CD4-positive, alpha-beta T cell treated with Interleukin-17A for 1 hour (primary cell): ENCODE measurements at regions not wholly inside any gene's neighbourhood (a gene's known extent, or its start where the extent isn't known, plus 50 kb on each side); places are given as distances from the start of the nearest gene placed in this dataset.
"Not testable (repeated sequence)": the region's sequence is repeated elsewhere in the genome, so short reads cannot be mapped to it uniquely, and the experiment has no call there.

ENCODE experiments used
- DNase-seq: peaks from one replicate; pipeline ENCODE4 v3.0.0-alpha.2; 2020

DNA sequence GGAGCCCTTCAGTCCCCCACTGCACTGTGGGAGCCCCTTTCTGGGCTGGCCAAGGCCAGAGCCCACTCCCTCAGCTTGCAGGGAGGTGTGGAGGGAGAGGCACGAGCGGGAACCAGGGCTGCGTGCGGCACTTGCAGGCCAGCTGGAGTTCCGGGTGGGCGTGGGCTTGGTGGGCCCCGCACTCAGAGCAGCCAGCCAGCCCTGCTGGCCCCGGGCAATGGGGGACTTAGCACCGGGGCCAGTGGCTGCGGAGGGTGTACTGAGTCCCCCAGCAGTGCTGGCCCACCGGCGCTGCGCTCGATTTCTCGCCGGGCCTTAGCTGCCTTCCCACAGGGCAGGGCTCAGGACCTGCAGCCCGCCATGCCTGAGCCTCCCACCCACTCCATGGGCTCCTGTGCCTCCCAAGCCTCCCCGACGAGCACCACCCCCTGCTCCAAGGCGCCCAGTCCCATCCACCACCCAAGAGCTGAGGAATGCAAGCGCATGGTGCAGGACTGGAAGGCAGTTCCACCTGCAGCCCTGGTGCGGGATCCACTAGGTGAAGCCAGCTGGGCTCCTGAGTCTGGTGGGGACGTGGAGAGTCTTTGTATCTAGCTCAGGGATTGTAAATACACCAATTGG lies 776.2 kb downstream of the KCTD8 start:
- DNase-seq: not testable (repeated sequence)

DNA sequence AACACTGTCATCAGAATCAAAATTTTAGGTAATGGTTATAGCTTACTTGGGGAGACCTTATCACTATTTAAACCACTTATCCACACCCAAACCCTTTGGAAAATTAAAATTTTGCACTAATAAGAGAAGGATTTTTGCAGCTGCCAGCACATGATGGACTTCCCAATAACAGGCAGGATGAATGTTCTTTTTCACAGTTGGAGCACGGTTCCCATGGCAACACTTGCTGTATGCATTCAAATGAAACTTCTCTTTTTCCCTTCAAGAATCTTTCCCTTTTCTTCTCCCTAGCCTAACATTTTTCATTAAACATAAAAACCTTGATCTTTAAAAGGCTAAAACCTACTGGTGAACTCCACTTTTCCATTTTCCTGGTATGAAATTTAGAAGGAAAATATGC lies 768.2 kb downstream of the KCTD8 start:
- no peak for DNase-seq

DNA sequence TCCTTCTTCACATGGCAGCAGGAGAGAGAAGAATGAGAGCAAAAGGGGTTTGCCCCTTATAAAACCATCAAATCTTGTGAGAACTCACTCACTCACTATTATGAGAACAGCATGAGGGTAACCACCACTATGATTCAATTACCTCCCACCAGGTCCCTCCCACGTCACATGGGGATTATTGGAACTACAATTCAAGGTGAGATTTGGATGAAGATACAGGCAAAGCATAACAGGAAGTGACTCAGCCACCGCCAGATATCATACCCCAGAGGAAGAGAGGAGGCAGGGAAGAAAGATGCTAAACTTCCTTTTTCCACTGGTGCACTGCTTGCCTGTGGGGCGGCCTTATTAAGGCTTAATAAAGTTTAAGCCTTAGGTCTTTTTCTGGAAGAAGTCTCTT lies 766.1 kb downstream of the KCTD8 start:
- DNase-seq: no peak

DNA sequence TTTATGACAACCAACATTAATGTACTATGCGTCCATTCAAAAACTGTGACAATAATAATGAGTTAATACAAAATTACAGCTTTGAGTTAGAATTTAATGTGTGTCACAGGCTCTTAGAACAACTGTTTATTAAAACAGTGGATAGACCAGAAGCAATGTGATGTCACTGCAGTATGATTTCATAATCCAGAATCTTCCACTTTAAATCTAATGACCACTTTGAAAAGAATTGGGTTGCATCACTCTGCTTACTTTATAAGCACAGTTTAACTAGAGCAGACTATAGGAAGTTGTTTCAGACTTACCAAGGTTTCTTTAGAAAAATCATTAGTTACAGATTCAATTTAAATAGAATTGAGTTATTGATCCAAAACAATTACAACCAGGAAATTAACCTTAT lies 758.5 kb downstream of the KCTD8 start:
- no peak for DNase-seq

DNA sequence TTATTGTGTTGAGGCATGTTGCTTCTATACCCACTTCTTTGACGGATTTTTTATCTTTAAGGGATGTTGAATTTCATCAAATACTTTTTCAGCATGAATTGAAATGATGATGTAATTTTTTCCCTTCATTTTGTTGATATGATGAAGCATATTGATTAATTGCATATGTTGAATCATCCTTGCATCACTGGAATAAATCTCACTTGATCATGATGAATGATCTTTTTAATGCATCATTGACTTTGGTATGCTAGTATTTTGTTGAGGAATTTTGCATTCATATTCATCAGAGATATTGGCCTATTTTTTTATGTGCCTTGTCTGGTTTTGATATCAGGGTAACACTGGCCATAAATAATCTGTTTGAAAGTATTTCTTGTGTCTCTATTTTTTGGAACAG lies 754.7 kb downstream of the KCTD8 start:
- no peak for DNase-seq

DNA sequence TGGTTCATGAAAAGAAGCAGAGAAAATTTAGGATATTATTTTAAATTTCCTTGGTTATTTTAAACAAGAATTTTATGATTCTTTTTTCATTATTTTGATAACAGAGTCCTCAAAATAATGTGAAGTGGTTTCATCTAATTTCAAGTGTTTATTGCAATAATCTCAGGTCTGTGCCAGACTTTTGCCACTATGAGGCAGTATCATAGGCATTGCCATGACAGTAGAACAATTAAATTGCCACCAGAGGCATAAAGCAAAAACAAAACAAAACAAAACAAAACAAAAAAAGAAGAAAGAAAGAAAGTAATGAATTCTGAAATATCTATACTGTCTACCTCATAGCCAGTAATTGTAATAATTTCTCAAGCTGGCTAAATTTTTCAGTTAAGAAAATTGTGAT lies 739.2 kb downstream of the KCTD8 start:
- no peak for DNase-seq

DNA sequence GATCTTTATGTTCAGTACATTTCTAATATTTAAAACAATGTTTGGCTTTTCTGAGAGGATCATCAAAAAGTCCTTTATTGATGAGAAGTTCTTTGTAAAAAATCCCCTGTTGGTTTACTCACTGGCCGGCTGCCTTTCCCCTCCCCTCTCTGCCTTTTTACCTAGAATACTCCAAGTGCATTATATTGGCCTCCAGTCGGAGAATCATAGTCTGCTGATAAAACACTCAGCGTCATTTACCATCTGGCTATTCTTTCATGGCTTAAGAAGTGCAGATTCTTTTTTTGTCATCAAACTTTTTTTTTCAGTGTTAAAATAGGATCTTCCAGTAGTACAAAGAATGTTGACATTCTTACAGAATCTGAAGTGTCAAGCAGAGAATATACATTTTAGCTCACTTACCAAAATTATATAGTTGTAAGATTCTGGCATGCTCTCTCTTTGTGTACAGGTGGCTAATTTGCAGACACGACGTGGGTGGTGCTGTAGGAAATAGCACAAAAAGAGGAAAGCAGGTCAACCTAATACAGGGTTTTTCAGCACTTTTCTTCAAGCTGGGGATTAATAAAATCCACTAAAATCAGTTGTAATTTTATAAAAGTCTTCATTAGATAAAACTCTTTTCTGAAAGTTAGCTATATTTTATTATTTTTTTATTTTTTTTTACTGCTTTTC lies 731.8 kb downstream of the KCTD8 start:
- DNase-seq: no peak

DNA sequence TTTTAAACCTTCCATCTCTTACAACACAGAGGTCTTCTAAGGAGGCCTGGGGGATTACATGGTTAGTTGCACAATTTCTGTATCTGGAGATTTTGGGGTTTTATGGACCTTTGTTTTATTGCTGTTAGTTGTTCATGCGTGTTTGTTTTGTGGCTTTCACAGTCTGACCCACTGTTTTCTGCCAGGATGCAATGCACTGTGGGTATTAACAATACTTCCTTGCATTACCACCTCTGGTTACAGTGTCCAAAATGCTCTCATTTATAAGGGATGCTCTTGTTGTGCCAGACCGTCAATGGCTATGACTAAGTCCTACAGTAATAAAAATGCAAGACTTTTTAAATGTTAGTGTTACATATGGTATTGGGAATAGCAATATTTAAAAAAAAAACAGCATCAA lies 730.2 kb downstream of the KCTD8 start:
- no peak for DNase-seq

DNA sequence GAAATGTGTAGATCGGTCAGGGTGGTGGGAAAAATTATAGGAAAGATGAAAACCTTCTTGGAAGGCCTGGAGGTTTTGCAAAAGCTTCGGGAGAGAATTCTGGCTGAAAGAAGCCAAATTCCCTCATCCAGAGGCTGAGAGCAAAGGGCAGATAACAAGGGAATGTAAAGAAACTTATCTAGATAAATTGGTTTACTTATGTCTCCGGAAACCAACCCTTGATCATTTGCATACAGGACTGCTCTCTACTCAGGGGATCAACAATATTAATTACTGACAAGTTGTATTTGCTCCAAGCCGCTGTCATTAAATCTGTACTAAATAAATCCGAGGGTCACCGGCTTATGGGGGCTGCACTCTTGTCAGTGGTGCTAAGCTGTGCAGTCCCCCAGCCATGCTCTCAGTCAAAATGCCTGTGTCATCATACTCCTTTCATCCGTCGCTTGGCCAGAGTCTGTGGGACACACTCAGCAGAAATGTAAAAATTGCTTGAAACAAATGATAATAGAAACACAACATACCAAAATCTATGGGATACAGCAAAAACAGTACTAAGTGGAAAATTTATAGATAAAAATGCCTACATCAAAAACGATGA lies 715.7 kb downstream of the KCTD8 start:
- DNase-seq: no peak

DNA sequence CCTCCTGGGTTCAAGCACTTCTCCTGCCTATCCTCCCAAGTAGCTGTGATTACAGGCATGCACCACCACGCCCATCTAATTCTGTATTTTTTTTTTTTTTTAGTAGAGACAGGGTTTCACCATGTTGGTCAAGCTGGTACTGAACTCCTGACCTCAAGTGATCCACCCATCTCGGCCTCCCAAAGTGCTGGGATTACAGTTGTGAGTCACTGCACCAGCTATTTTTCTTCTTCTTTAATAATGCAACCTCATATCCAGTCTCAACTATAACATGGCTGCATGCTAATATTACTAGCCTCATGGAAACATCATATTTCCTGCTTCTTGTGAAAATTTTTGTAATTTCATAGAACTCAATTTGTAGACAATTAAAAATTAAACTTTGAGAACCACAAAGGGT lies 706.5 kb downstream of the KCTD8 start:
- no peak for DNase-seq

DNA sequence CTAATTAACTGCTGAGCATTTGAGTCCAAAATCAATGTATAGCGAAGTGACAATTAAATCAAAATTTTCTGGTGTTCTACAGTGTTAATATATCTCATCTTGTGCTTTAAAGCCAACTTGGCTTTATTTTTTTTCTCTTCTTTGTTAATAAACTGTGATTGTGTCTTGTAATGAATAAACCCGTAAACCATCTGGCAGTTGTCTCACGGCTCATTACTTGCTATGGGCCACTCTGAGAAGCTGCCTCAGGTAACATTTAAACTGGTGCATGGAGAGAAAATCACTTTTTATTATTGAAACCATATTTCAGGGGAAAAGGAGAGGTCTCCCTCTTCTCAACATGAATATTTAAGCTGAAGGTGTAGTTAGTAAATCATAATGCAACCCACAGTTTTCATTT lies 694.0 kb downstream of the KCTD8 start:
- DNase-seq: no peak

DNA sequence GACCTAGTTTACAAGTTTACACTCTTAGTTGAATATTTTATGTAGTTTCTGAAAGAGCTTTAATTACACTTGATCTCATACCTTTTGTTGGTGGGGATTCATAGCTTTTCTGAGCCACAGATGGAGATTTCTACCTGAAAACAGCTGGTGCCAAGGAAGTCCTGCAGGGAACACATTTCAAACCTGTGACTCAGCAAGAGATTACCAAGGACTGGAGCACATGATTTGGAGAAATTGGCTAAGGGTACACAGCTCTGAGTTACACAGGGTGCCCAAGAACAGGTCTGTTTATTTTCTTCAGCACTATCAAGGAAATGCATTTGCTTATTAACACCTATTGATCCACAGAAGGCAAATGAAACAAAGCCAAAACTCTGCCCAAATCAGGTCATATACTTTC lies 691.5 kb downstream of the KCTD8 start:
- no peak for DNase-seq

DNA sequence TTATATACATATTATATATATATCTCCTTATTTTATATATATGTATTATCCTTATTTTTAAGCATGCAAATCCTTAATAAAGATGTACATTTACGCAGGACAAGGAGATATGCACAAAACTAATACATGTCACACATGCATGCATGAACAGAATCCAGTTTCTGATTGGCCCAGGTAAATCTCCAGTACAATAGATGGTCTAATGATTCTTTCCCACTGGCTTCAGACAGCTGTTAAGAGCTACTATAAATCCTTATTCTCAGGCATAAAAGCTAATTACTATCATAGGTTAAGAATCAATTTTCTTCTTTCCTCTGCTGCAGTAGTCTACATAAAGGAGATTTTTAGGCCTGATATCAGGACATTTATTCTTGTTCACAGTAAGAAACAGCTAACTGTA lies 689.8 kb downstream of the KCTD8 start:
- DNase-seq: no peak

DNA sequence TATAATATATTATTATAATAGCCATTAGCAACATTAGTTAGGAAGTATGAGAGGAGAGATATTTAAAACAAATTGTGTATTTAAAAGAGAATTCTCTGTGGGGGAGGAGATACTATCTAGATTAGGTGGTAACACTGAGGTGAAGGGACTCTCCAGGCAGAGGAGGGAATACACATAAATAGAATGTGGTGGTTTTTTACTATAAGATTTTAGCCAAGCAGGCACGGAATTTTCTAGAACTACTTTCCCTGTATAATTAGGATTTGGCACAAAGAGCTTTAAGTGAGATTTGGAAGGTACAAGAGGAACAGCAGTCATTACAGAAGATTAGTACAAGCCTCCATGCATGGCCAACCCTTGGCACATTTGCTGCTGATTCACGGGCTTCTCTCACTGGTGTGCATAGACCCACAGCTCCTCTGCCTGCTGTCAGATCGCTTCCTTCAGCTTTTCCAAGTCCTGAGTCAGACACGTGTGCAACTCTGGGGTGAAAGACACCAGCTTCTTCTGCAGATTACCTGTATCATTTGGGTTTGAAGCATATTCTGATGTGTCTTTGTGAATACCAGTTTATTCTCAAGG lies 685.5 kb downstream of the KCTD8 start:
- DNase-seq: no peak

DNA sequence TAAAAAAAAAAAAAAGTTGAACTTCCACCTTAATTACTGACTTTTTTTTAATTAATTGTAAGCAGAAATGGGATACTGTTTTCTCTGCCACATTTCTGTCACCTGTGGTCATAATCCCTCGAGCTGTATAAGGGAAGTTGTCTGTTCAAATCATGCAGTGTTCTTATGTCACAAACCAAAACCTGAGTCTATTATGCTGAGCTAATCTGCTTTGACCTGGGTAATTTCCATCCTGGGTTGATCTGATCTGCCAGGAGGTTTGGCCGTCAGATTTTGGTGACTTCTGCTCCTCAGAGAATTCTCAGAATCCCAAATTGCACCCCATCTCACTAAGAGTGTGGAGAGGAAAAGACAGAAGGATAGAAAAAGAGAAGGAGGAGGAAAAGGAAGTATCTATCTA lies 683.1 kb downstream of the KCTD8 start:
- DNase-seq: no peak

DNA sequence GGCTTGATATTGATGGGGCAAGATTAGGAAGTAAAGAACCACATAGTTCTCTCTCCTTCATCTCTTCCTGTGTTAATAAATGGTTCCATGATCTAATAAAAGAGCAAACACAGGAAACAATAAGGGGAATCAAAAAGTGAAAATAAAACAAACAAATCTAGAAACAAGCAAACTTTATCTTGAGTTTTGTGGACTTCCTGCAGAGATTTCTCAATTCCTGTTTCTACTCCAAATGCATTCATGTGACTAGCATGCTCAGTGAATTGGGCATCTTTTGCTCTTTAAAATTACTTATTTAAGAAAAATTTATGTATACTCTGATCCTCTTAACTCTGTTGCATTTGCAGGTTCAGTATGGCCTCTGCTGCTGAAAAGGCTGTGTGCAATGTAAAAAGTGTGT lies 682.0 kb downstream of the KCTD8 start:
- DNase-seq: no peak

DNA sequence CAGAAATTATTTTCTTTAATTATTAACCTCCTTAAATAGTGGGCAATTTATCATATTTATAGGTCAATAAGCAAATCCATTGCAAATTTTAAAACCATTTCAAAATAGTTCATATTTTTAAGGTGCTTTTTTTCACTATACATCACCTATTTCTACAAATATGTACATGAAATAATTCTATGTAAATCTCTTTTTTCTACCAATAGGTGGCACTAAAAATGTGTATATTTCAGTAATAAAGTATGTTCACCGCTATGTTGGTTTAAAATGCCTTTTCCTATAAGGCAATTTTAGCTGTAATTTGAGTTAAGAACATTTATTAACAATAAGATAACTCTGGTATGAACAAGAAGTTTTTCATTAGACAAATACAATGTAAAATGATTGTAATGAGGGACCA lies 672.2 kb downstream of the KCTD8 start:
- no peak for DNase-seq

DNA sequence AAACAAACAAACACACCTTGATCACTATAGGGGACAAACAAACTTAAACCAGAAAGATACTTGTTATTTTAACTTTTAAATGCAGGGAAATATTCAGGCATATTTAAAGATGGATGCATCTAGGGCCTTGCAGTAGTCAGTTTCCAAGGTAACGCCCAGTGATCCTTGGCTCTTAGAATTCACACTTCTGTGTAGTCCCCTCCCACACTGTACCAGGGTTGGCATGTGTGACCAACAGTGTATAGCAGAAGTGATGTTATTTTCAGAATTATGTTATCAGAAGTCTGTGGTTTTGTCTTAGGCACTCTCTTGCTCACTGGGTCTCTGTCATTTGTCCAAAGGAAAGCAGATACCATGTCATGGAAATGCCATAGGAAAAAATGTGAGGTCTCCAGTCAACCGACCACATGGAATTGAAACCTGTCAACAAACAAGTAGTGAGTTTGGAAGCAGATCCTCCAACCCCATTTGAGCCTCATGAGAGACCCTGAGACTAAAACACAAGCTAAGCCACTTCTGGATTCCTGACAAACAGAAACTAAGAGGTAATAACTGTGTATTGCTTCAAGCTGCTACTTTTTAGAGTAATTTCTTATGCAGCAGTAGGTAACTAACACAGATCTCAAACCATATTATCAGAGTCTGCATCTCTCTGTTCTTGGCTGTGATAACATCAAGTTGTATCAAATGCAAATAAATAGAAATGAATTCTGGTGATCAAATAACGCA lies 670.3 kb downstream of the KCTD8 start:
- DNase-seq: no peak

DNA sequence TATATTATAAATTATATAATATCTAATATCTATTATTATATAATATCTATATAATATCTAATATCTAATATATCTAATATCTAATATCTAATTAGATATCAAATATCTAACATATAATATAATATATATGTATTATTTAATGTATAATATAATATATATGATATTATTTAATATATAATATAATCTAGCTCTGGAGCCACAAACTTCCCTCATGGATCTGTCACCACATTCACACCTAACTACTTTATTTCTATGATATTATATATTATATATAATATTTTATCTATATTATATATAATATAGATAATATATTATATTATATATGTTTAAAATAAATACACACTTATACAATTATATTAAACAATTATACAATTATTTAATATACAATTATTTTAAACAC lies 667.5 kb downstream of the KCTD8 start:
- DNase-seq: no peak

DNA sequence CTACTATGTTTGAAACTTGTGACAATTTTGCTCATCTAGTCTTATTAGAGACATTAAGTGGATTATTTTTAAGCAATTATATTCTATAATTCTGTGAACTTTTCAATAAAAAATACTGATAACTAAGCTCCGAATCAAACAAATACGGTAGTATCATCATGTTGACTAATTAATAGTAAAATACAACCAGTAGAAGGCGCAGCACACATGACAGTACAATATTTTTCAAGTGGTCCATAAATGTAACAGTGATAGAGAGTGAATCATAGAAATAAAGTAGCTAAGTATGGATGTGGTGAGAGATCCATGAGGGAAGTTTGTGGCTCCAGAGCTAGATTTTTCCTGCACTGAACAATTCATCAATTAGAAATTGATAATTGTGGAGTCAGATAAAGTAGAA lies 666.2 kb downstream of the KCTD8 start:
- no peak for DNase-seq

DNA sequence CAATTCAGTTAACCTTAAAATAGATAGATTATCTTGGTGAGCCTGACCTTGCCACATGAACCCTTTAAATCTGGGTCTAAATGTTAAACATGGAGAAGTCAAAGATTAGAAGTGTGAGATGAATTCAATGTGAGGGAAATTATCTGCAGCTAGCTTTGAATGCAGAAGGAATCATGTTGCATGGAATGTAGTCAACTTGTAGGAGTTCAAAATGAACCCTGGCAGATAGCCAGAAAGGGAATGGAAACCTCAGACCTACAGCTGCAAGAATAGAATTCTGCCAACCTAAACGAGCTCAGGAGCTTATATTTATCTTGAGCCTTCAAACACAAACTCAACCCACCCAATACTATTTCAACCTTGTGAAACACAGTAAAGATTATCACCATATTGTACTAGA lies 632.5 kb downstream of the KCTD8 start:
- DNase-seq: no peak

DNA sequence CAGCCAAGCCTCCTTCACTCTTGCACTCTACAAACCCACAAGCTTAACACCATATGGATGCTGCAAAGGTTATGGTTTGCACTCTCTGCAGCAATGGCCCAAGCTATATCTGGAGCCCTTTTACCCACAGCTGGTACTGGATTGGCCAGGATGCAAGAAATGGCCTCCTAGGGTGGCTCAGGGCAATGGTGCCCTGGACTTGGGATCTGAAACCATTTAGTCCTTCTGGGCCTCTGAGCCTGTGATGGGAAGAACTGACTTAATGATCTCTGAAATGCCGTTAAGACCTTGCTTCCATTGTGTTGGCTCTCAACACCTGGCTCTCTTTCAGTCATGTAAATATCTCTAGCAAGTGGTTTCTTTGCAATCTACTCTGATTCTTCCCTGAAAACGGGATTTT lies 626.0 kb downstream of the KCTD8 start:
- DNase-seq: no peak

DNA sequence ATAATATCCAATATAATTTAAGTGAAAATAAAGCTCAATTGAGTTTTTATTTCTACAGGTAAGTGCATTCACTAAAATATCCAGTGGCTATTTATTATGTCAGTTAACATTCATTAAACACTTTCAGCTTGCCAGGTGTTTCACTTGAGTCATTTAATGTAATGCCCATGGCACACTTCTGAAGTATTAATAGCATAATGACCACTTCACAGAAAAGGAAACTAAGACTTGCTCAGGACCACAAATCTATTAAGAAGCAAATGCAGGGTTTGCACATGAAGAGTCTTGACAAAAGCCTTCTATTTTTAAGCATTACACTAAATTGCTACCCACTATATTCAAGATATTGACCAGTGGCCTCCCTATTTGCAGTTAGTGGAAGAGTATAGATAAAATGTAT lies 612.7 kb downstream of the KCTD8 start:
- no peak for DNase-seq

DNA sequence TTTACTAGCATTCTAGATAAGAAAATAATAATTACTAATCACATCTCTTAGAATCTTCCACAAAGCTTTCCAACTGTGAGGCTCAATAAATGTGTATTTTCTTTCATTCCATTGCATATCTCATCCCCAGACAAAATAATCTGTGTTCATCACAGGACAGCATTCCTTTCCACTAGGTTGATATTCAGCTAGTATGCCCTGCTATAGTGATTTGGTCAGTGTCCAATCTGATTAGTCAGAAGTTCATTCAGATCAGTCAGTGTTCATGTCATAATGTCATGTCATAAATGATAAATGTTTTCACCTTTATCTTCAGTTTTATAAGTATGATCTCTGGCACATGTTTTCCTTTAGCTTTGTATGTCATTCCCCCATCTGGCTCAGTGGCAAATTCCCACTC lies 611.4 kb downstream of the KCTD8 start:
- no peak for DNase-seq
